ENCODE measurements at regions not wholly inside any gene's neighbourhood (a gene's known extent, or its start where the extent isn't known, plus 50 kb on each side); places are given as distances from the start of the nearest gene placed in this dataset.

DNA sequence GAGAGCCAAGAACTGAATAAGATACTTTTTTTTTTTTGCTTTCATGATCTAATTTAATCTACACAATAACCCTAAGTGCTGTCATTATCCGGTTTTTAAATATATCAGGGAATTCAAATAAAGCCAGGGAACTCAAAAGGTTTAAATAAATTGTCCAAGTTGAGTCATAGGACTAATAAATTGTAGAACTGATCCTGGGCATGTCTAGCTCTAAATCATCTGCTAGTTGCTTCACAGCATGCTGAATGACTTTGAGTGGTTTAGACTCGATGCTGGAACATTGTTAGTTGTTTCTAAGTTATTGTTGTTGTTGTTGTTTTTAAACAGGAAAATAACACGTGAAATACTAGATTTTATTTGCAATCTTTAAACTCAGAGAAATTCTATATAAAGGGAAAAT, 147.2 kb upstream of the HNMT start:
- ChIA-PET CTCF (no interaction called here), POLR2A (no interaction called here)

DNA sequence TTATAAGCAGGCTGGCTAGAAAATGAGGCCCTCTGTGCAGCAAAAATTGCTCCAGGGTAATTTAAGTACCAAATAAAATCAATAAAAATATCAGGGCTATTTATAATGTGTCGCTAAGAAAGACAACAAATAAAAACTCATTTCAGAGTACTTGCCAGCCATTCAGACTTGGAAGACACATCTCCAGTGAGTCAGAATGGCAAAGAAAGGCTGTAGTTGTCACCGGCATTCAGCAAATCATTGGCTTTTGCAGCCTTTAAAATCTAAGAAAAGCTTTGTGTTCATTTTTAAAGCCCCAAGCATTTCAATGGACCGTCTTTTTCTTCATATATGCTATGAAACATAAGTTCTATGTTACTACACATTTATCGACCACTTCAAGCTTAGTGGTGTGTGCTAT, 141.1 kb upstream of the HNMT start:
- POLR2A ChIA-PET, result no interaction called here
- CTCF ChIA-PET, result no interaction called here

- POLR2A ChIA-PET, result no interaction called here
- CTCF ChIA-PET, result no interaction called here
Observed at GRCh38 chr2:137824501-137824900, 139.8 kb upstream of the HNMT start.

DNA sequence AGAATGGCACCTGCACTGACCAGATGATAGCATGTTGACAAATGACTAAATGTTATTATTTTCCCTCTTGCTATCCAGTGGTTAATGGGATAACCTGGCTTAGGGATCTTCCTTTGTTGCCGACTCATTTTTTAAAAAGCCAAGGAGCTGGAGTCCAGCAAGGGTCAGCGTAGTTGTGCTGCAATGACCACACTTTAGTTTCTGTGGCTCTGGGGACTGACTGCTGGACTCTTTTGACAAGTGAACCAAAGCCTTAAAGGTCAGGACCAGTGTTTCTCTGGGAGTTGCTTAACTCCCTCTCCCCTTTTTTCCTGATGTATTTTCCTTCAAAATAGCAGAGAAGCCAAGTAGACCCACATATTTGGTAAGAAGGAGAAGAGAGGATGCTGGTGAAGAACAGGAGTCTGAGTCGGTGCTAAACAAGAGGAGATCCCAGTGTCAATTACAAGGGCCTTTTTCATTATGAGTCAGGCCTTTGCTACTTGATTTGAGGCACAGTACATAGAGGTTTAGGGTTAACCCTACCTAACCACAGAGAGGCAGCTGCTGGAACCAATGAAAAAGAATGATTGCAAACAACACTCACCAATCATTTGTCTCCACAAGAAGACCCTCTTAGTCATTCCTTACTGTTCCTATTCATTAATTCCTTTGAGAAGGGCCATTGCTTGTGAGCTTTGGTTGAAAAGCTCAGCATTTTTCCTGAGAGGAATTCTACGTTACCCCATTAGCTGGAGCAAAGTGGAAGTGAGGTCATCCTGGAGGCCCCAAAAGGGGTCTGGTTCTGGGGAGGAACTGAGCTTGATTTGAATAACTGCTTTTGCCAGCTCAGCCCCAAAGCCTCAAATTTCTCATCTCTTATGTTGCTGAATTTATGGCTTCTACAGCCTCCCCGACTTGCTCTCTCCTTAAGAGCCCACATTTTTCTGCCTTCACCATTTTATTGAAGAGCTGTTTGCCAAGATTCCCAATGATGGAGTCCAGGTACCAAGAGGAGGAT, 137.6 kb upstream of the HNMT start:
- CTCF ChIA-PET, result no interaction called here
- POLR2A ChIA-PET, result no interaction called here

DNA sequence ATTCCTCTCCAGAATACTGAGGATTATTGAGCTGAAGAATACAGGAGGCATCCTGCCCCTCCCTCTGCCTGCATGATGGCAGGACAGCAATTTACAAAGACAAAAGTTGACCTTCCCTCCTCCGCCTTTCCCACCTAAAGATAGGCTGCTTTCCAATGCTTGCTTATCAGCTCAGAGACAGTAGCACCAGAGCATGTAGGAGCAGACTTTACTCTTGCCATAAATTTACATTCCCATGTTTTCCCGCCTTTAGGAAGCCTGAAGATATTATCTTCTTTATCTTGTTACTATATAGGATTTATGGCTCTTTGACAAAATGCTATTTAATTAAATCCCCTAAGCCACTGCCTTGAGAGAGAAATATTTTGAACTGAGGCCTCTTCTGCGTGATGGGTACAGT, 135.6 kb upstream of the HNMT start:
- ChIA-PET CTCF (no interaction called here), POLR2A (no interaction called here)

DNA sequence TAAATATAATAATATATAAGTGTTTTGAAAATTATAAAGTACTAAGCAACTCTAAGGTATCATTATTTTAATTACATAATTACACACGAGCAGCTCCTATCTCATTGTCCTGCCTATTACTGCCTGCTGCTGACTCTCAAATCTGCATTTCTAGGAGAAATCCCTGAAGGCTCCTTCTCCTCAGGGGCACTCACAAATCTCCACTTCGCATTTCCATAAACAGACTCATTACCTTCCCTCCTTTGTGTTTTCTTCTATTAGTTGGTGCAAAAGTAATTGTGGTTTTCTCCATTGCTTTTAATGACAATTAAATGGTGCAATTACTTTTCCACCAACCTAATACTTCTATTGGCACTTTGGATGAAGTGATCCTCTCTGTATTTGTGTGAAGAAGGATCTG, 135.0 kb upstream of the HNMT start:
- ChIA-PET POLR2A (no interaction called here), CTCF (no interaction called here)

DNA sequence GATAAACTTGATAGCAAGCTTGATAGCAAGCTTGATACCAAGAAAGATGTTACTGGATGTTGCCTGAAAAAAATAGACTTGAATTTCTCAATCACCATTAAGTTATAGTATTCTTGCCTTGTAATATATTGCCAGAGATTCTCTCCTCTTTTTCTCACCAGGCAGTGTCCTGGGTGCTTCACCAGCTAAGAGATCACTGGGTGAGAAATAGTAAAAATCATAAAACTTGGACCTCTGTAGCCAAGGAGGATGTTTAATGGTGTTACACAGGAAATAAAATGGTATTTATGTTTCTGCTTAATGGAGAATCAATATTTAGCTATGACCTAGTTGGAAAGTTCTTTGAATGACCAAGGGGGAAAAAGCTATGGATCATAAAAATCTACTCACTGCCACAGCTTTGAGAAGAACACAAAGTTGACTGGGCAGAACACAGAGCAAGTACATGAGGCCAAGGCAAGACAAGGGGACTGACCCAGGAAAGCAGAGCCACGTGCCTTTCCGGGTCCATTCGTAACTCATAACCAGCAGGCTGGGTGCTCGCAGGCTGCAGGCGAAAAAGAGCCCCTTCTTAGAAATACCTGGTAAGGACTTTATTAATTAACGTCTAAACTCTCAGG, 129.4 kb upstream of the HNMT start:
- ChIA-PET CTCF (no interaction called here), POLR2A (no interaction called here)

DNA sequence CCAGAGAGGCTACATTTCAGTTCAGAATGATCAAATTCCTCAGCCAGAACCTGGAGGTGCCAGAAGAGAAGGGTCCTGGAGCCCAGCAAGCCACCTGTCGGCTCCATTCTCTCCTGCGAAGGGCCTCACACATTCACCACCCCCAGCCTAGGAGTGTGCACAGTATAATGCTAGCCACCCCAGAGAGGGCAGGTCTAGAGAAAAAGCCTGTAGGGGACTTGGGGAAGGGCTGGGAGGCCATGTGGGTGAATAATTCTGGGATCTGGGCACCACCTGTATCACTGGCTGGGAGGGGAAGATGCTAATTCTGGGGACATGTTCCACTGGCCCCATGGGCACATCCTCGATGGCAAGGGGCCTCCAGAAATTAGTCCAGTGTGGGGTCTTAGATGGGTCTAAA, 127.6 kb upstream of the HNMT start:
- ChIA-PET CTCF (no interaction called here), POLR2A (no interaction called here)

DNA sequence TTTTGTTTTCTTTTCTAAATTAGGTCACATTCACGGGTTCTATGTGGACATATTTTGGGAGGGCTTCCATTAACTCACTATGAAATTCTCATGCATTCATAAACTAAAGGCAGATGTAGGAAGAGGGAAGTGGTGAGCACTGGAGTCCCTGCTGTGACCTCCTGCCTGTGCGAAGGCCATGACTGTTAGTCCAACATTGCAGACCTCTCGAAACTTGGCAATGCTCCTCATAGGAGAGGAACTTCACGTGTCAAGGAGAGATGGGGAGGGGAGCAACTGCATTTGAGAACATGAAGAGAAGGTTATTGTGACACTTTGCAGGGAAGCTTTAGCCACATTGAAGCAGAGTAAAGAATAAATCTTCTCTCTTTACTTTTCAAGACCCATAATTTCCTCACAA, 126.4 kb upstream of the HNMT start:
- ChIA-PET POLR2A (no interaction called here), CTCF (interaction anchor here (0.7 kb wide), 1 partner anchor 73 kb away, joined by 3 read pairs; no protein-coding TSS in a partner anchor)

DNA sequence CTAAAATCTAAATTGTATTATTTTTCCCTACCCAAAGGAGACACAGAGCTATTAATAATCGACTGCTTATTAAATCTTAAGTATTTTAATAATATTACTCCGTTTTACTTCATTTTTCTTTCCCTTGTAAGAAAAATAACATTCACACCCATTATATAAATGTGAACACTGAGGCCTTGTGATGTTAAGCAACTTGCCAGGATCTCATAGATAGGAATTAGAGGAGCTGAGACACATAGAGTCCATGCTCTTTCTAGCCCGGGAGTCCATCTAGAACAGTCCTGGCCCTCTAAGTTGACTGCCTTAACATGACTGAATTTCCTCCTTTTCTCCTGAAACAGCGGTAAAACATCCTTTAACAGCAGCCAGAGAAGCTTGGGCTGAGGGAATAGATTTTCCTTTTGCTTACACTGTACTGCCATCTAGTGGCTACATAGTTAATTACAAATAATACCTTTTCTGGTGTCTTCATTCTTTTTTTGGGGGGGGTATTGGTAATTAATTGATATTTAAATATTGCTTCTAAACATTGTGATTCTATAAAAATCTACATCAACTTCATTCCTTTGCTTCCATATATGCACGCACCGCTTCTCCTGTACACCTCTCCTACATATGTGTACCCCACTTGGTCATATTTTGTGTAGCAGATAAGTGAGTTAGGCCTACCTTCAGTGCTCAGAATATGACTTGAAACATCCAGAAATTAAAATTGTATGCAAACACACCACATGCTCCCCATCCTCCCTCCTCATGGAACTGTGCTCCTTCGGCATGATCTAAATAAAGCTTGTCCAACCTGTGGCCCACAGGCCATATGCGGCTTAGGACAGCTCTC, 125.8 kb upstream of the HNMT start:
- POLR2A ChIA-PET, result no interaction called here
- CTCF ChIA-PET, result interaction anchor here (0.7 kb wide), 1 partner anchor 74 kb away, joined by 3 read pairs; no protein-coding TSS in a partner anchor

GRCh38 chr2:137842430-137842829, 121.8 kb upstream of the HNMT start:
- ChIA-PET POLR2A (no interaction called here), CTCF (no interaction called here)

DNA sequence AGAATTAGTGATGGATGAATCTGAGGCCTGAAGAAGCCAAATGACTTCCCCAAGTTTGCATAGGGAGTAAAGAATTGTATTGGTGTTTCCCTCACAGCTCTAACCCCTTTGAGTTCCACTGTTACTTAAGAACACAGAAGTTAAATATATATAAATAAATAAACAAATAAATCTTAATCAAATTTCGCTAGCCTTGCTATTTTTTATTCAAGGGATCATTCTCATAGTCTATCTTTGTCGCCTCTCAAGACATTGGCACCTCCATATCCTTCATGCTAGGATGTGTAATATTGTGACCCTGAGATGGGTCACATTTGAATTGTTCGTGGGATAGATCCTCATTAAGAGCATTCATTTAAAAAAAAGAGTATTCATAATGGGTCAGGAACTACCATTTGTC, 121.3 kb upstream of the HNMT start:
- ChIA-PET CTCF (no interaction called here), POLR2A (no interaction called here)

- ChIA-PET POLR2A (no interaction called here), CTCF (no interaction called here)
Observed at GRCh38 chr2:137845422-137845821, 118.9 kb upstream of the HNMT start.

GRCh38 chr2:137846993-137847392, 117.3 kb upstream of the HNMT start:
- CTCF ChIA-PET, result no interaction called here
- POLR2A ChIA-PET, result no interaction called here

- CTCF ChIA-PET, result no interaction called here
Observed at GRCh38 chr2:137847443-137847842, 116.8 kb upstream of the HNMT start.

DNA sequence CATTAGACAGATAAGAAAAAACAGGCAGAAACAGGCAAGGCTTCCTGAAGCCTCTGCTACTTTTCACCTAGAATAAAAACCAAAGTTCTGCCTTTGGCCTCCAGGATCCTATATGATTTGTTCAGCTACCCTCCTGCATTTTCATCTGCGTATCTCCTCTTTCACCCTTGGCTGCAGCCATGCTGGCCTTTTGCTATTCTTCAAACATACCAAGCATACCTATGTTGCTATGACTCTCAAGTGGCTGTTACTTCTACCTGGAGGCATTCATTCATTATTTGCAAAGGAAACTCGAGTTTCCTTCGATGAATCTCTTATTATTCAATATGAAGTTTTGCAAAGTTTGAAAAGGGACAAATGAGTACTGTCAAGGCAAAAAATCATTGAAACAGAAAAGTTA, 106.4 kb upstream of the HNMT start:
- POLR2A ChIA-PET, result no interaction called here

More at GRCh38 chr2:137847443-137847842, 116.8 kb upstream of the HNMT start:
- POLR2A ChIA-PET, result no interaction called here

GRCh38 chr2:137862651-137863050, 101.6 kb upstream of the HNMT start:
- ChIA-PET CTCF (no interaction called here), POLR2A (no interaction called here)

More for the DNA sequence above, 106.4 kb upstream of the HNMT start:
- CTCF ChIA-PET, result no interaction called here

GRCh38 chr2:137865954-137866540, 98.2 kb upstream of the HNMT start:
- ChIA-PET CTCF (interaction anchor here (1.0 kb wide), 1 partner anchor 961 kb away, joined by 5 read pairs; no protein-coding TSS in a partner anchor), POLR2A (no interaction called here)

- CTCF ChIA-PET, result no interaction called here
- POLR2A ChIA-PET, result no interaction called here
Observed at GRCh38 chr2:137870682-137871081, 93.6 kb upstream of the HNMT start.

- CTCF ChIA-PET, result no interaction called here
- POLR2A ChIA-PET, result no interaction called here
Observed at GRCh38 chr2:137872577-137872976, 91.7 kb upstream of the HNMT start.
